SK-N-MC (cell line): ENCODE measurements at regions not wholly inside any gene's neighbourhood (a gene's known extent, or its start where the extent isn't known, plus 50 kb on each side); places are given as distances from the start of the nearest gene placed in this dataset.

Experiments
- EZH2 ChIP-seq: fragments of 200-600 bp; sonication (generic); IDR thresholded peaks from one replicate; pipeline ENCODE4 v1.6.1; 2017; ENCODE audit warnings: antibody characterized with exemption
- FOXP2 ChIP-seq: optimal IDR thresholded peaks from 2 replicates; pipeline ENCODE3; 2011; ENCODE audit warnings: mild to moderate bottlenecking, moderate library complexity; ENCODE audit not compliant: insufficient read depth; ENCODE audit errors: extremely low read length, control extremely low read depth
- POLR2AphosphoS5 ChIP-seq: IDR thresholded peaks from 2 replicates; pipeline ENCODE4 v1.6.1; 2012; ENCODE audit warnings: mild to moderate bottlenecking, low read depth, low read length, borderline replicate concordance

DNA sequence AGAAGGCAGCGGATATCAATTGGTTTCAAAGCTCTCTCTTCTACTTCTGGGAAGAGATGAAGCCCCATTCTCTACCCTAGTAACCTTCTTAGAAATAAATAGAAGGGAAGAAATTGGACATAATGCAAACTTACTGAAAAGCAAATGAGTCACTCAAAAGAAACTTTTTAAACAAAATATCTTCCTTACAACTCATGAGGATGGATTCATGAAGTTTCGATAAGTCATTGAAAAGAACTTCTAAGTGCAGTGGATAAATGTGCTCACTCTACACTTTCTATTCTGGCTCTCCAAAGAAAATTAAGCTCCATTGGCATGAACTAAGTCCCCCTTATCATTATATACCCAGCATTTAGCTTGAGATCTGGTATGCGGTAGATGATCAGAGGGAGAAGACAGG lies 899.5 kb downstream of the RPS29 start:
- no peak for TF ChIP-seq EZH2
- no peak for TF ChIP-seq FOXP2
- TF ChIP-seq POLR2AphosphoS5: no peak
